ENCODE measurements at regions not wholly inside any gene's neighbourhood (a gene's known extent, or its start where the extent isn't known, plus 50 kb on each side); places are given as distances from the start of the nearest gene placed in this dataset.

GRCh38 chr2:49585921-49586320 lies 431.6 kb upstream of the FSHR start:
- TF ChIP-seq NFIC (IDR thresholded peaks at IDR 0.05) (no peak), TEAD4 (IDR thresholded peaks at IDR 0.05) (no peak), REST (IDR thresholded peaks at IDR 0.05; ENCODE audit: low read depth) (no peak), MAX (IDR thresholded peaks at IDR 0.05) (no peak), RAD21 (IDR thresholded peaks at IDR 0.05; ENCODE audit: low read depth) (no peak), CEBPB (IDR thresholded peaks at IDR 0.05) (no peak), ZBTB7A (IDR thresholded peaks at IDR 0.05; ENCODE audit: low read depth) (no peak), EP300 (IDR thresholded peaks at IDR 0.05; ENCODE audit: borderline replicate concordance) (no peak), CREB1 (IDR thresholded peaks at IDR 0.05; ENCODE audit: low read depth) (no peak)

GRCh38 chr2:49582946-49583345 lies 428.6 kb upstream of the FSHR start:
- TF ChIP-seq EGR1 (IDR thresholded peaks at IDR 0.05), result no peak
- TF ChIP-seq REST (IDR thresholded peaks at IDR 0.05; ENCODE audit: low read depth), result no peak
- no peak for TF ChIP-seq FOXM1 (IDR thresholded peaks at IDR 0.05; ENCODE audit: borderline replicate concordance, low read depth)
- no peak for TF ChIP-seq CREB1 (IDR thresholded peaks at IDR 0.05; ENCODE audit: low read depth)
- no peak for TF ChIP-seq CEBPB (IDR thresholded peaks at IDR 0.05)
- no peak for TF ChIP-seq TAF1 (IDR thresholded peaks at IDR 0.05; ENCODE audit: low read depth)

DNA sequence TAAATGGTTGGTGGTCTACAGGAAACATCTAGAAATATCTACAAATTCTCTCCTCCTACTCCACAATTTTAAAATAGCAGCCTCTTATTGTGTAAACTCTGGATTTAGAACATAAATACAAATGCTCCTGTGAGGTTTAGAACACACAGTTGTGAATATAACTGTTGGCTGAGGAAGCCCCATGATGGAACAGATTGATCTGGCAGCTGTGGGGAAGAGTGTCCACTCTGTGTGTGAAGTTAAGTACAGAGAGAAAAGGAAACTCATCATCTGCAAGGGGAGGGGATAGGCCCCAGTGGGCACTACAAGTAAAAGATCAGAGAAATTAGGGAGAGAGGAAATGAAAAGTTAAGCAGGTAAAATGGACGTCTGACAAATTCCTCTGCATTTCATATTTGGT lies 422.7 kb upstream of the FSHR start:
- TF ChIP-seq MAX (IDR thresholded peaks at IDR 0.05) (no peak), REST (IDR thresholded peaks at IDR 0.05; ENCODE audit: low read depth) (no peak), TCF12 (IDR thresholded peaks at IDR 0.05; ENCODE audit: low read depth) (no peak), EGR1 (IDR thresholded peaks at IDR 0.05) (no peak), TEAD4 (IDR thresholded peaks at IDR 0.05) (no peak), EP300 (IDR thresholded peaks at IDR 0.05; ENCODE audit: borderline replicate concordance) (no peak), NFIC (IDR thresholded peaks at IDR 0.05) (no peak), USF1 (IDR thresholded peaks at IDR 0.05) (no peak), CEBPB (IDR thresholded peaks at IDR 0.05) (no peak), FOXM1 (IDR thresholded peaks at IDR 0.05; ENCODE audit: borderline replicate concordance, low read depth) (no peak), YY1 (IDR thresholded peaks at IDR 0.05; ENCODE audit: low read depth) (no peak), ZBTB7A (IDR thresholded peaks at IDR 0.05; ENCODE audit: low read depth) (no peak), TAF1 (IDR thresholded peaks at IDR 0.05; ENCODE audit: low read depth) (no peak), CREB1 (IDR thresholded peaks at IDR 0.05; ENCODE audit: low read depth) (no peak), RAD21 (IDR thresholded peaks at IDR 0.05; ENCODE audit: low read depth) (no peak)

GRCh38 chr2:49569176-49569575 lies 414.9 kb upstream of the FSHR start:
- TF ChIP-seq TAF1 (IDR thresholded peaks at IDR 0.05; ENCODE audit: low read depth) (no peak), EP300 (IDR thresholded peaks at IDR 0.05; ENCODE audit: borderline replicate concordance) (no peak), ZBTB7A (IDR thresholded peaks at IDR 0.05; ENCODE audit: low read depth) (no peak), TEAD4 (IDR thresholded peaks at IDR 0.05) (no peak)

DNA sequence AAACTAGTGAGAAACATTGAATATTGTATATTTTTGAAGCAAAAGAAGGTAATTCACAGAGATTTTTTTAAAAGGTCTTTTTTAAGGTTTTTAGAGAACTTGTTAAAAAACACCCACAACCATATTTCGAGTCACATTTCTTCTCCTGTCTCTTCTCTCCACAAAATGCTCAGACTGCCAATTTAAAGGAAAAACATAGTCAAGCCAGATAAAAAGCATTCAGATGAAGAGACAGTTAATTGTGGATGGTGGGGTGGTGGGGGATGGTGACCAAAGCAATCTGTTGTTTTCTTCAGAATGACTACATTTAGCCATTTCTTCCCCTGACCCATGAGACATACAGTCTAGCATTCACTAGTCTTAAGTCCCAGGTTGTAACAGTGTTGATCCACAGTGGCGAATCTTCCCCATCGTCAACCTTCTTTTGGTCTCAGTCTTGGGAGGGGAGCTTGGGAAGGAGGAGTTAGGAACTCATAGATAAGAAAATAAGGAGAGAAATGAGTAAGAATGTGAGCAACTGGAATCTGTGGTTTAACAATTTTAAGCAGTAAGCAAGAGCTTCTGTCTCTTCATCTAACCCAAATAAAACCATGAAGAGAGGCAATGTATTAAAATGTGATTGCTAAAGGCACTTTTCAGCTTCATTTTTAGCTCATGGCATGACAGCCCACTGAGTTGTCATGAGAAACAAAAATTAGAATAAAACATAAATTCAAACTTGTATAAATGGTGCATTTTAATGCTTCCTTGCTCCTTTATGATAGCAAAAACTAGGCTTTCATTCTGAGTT lies 413.7 kb upstream of the FSHR start:
- TF ChIP-seq NFIC (IDR thresholded peaks at IDR 0.05) (no peak), FOXM1 (IDR thresholded peaks at IDR 0.05; ENCODE audit: borderline replicate concordance, low read depth) (no peak), RAD21 (IDR thresholded peaks at IDR 0.05; ENCODE audit: low read depth) (no peak), TEAD4 (IDR thresholded peaks at IDR 0.05) (no peak), YY1 (IDR thresholded peaks at IDR 0.05; ENCODE audit: low read depth) (no peak), TAF1 (IDR thresholded peaks at IDR 0.05; ENCODE audit: low read depth) (no peak), TCF12 (IDR thresholded peaks at IDR 0.05; ENCODE audit: low read depth) (no peak), EGR1 (IDR thresholded peaks at IDR 0.05) (no peak), MAX (IDR thresholded peaks at IDR 0.05) (no peak), CEBPB (IDR thresholded peaks at IDR 0.05) (no peak), CREB1 (IDR thresholded peaks at IDR 0.05; ENCODE audit: low read depth) (no peak), REST (IDR thresholded peaks at IDR 0.05; ENCODE audit: low read depth) (no peak), USF1 (IDR thresholded peaks at IDR 0.05) (no peak), EP300 (IDR thresholded peaks at IDR 0.05; ENCODE audit: borderline replicate concordance) (no peak), ZBTB7A (IDR thresholded peaks at IDR 0.05; ENCODE audit: low read depth) (no peak)
